Panc1 (cell line): ENCODE measurements at regions not wholly inside any gene's neighbourhood (a gene's known extent, or its start where the extent isn't known, plus 50 kb on each side); places are given as distances from the start of the nearest gene placed in this dataset.

Experiments
- CTCF ChIP-seq: fragments of 450-650 bp; IDR thresholded peaks from 2 replicates; pipeline ENCODE4 v1.5.1; 2017; ENCODE audit warnings: mild to moderate bottlenecking
- POLR2AphosphoS5 ChIP-seq: IDR thresholded peaks from 2 replicates; pipeline ENCODE4 v1.6.1; 2012; ENCODE audit warnings: mild to moderate bottlenecking, low read depth, low read length, moderate library complexity
- TCF7L2 ChIP-seq: IDR thresholded peaks from 2 replicates; pipeline ENCODE4 v1.6.1; 2011; ENCODE audit warnings: mild to moderate bottlenecking, low read depth, low read length, inconsistent platforms

- no peak for TF ChIP-seq CTCF
- no peak for TF ChIP-seq TCF7L2
- no peak for TF ChIP-seq POLR2AphosphoS5
Measured at GRCh38 chr13:85436029-85436428, 363.2 kb downstream of the SLITRK6 start.
